HCT116 (cell line): ENCODE measurements at regions not wholly inside any gene's neighbourhood (a gene's known extent, or its start where the extent isn't known, plus 50 kb on each side); places are given as distances from the start of the nearest gene placed in this dataset.

Experiments used
- CEBPB ChIP-seq: IDR thresholded peaks from 2 replicates; pipeline ENCODE4 v1.6.1; 2012; ENCODE audit warnings: low read depth
- EGR1 ChIP-seq: IDR thresholded peaks from 2 replicates; pipeline ENCODE4 v1.6.1; 2012; ENCODE audit warnings: low read depth
- EZH2 ChIP-seq: fragments of 200-600 bp; sonication (generic); IDR thresholded peaks from 2 replicates; pipeline ENCODE4 v1.6.1; 2017; ENCODE audit warnings: antibody characterized with exemption, mixed run types
- MAX ChIP-seq: IDR thresholded peaks from 2 replicates; pipeline ENCODE4 v1.6.1; 2012
- POLR2A ChIP-seq: IDR thresholded peaks from 2 replicates; pipeline ENCODE4 v1.7.0; 2011; ENCODE audit warnings: borderline replicate concordance; ENCODE audit not compliant: insufficient read depth, insufficient read length; ENCODE audit errors: extremely low read depth
- POLR2AphosphoS5 ChIP-seq: IDR thresholded peaks from 2 replicates; pipeline ENCODE4 v1.6.1; 2011; ENCODE audit warnings: mild to moderate bottlenecking, low read depth, low read length, moderate library complexity
- SIN3A ChIP-seq: IDR thresholded peaks from 2 replicates; pipeline ENCODE4 v1.6.1; 2012; ENCODE audit warnings: low read depth
- SP1 ChIP-seq: IDR thresholded peaks from 2 replicates; pipeline ENCODE4 v1.6.1; 2012; ENCODE audit warnings: low read depth
- SRF ChIP-seq: IDR thresholded peaks from 2 replicates; pipeline ENCODE4 v1.6.1; 2012; ENCODE audit warnings: low read depth
- YY1 ChIP-seq: IDR thresholded peaks from 2 replicates; pipeline ENCODE4 v1.6.1; 2011; ENCODE audit warnings: low read length, low read depth, moderate library complexity, mild to moderate bottlenecking; ENCODE audit not compliant: insufficient replicate concordance; ENCODE audit errors: extremely low read depth
- TF ChIP-seq, protein P1 (sequence below), 3 experiments: fragments of 200-600 bp in 1 of 3; sonication (generic) in 1 of 3; IDR thresholded peaks in 2 of 3; conservative IDR thresholded peaks in 1 of 3; 2 replicates each; pipeline ENCODE4 v1.5.1; 2012 to 2017; ENCODE audit warnings: low read depth in 2 of 3, low read length in 2 of 3, antibody characterized with exemption in 1 of 3, borderline replicate concordance in 1 of 3, control low read depth in 1 of 3, mild to moderate bottlenecking in 1 of 3, mixed read lengths in 1 of 3, mixed run types in 1 of 3, moderate library complexity in 1 of 3; ENCODE audit not compliant: insufficient read depth in 1 of 3

GRCh38 chr13:53648673-53649072, 620.1 kb downstream of the OLFM4 start:
- TF ChIP-seq, protein P1, sequence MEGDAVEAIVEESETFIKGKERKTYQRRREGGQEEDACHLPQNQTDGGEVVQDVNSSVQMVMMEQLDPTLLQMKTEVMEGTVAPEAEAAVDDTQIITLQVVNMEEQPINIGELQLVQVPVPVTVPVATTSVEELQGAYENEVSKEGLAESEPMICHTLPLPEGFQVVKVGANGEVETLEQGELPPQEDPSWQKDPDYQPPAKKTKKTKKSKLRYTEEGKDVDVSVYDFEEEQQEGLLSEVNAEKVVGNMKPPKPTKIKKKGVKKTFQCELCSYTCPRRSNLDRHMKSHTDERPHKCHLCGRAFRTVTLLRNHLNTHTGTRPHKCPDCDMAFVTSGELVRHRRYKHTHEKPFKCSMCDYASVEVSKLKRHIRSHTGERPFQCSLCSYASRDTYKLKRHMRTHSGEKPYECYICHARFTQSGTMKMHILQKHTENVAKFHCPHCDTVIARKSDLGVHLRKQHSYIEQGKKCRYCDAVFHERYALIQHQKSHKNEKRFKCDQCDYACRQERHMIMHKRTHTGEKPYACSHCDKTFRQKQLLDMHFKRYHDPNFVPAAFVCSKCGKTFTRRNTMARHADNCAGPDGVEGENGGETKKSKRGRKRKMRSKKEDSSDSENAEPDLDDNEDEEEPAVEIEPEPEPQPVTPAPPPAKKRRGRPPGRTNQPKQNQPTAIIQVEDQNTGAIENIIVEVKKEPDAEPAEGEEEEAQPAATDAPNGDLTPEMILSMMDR (IDR thresholded peaks at IDR 0.05 in 2 of 3, conservative IDR thresholded peaks at IDR 0.05 in 1 of 3; ENCODE audit: borderline replicate concordance in 1 of 3, insufficient read depth in 1 of 3, low read depth in 2 of 3, low read length in 2 of 3): no peak
- no peak for TF ChIP-seq POLR2A
- no peak for TF ChIP-seq YY1
- no peak for TF ChIP-seq SIN3A
- TF ChIP-seq POLR2AphosphoS5: no peak
- no peak for TF ChIP-seq EZH2
- no peak for TF ChIP-seq EGR1
- TF ChIP-seq SP1: no peak
- TF ChIP-seq MAX: no peak
- TF ChIP-seq SRF: no peak
- TF ChIP-seq CEBPB: no peak
